MCF 10A (cell line): ENCODE measurements at regions not wholly inside any gene's neighbourhood (a gene's known extent, or its start where the extent isn't known, plus 50 kb on each side); places are given as distances from the start of the nearest gene placed in this dataset.

ENCODE experiments used
- BruUV-seq: library from RNA; stranded (reverse); fragments of 400-500 nt; replicated peaks from 2 replicates; lab custom pipeline; 2021; lab: Mats Ljungman, UMichigan
- CTCF ChIA-PET: fragments of 300-600 bp; sonication (Branson Sonifier 250); formaldehyde crosslinking; extraction: SDS; loops from one replicate; lab custom pipeline; 2021; ENCODE audit warnings: antibody characterized with exemption, inconsistent platforms; lab: Yijun Ruan, JAX
- POLR2A ChIA-PET: fragments of 300-600, 350-650 bp; sonication (Branson Sonifier 250); formaldehyde crosslinking; extraction: SDS; loops from one replicate; lab custom pipeline; 2020; ENCODE audit warnings: antibody characterized with exemption, inconsistent platforms; lab: Yijun Ruan, JAX
- DNase-seq: peaks from one replicate; pipeline ENCODE4 v3.0.0-alpha.2; 2018; ENCODE audit not compliant: unreplicated experiment
- H3K27ac Mint-ChIP-seq: one replicate; pipeline ENCODE4 v1.8.0; 2022; ENCODE audit warnings: mild to moderate bottlenecking, low read depth, mixed read lengths; ENCODE audit not compliant: unreplicated experiment
- H3K27me3 Mint-ChIP-seq: one replicate; pipeline ENCODE4 v1.8.0; 2022; ENCODE audit warnings: mixed read lengths; ENCODE audit not compliant: insufficient read depth, unreplicated experiment
- H3K36me3 Mint-ChIP-seq: one replicate; pipeline ENCODE4 v1.8.0; 2022; ENCODE audit warnings: mild to moderate bottlenecking, moderate library complexity, mixed read lengths; ENCODE audit not compliant: insufficient read depth, unreplicated experiment
- H3K4me1 Mint-ChIP-seq: one replicate; pipeline ENCODE4 v1.8.0; 2022; ENCODE audit warnings: mixed read lengths; ENCODE audit not compliant: insufficient read depth, unreplicated experiment
- H3K4me3 Mint-ChIP-seq: one replicate; pipeline ENCODE4 v1.8.0; 2022; ENCODE audit warnings: mild to moderate bottlenecking, moderate library complexity, mixed read lengths; ENCODE audit not compliant: unreplicated experiment
- H3K9me3 Mint-ChIP-seq: one replicate; pipeline ENCODE4 v1.8.0; 2022; ENCODE audit warnings: mixed read lengths; ENCODE audit not compliant: unreplicated experiment
- intact Hi-C: fragments of 100-400 bp; cut with micrococcal nuclease; formaldehyde crosslinking; loops from 2 replicates; pipeline ENCODE4 v1.14.1; 2022
- TF ChIP-seq, protein P1 (sequence below): fragments of 200-600 bp; IDR thresholded peaks from one replicate; pipeline ENCODE4 v1.8.0; 2022; ENCODE audit warnings: antibody characterized with exemption, mild to moderate bottlenecking; ENCODE audit not compliant: unreplicated experiment

DNA sequence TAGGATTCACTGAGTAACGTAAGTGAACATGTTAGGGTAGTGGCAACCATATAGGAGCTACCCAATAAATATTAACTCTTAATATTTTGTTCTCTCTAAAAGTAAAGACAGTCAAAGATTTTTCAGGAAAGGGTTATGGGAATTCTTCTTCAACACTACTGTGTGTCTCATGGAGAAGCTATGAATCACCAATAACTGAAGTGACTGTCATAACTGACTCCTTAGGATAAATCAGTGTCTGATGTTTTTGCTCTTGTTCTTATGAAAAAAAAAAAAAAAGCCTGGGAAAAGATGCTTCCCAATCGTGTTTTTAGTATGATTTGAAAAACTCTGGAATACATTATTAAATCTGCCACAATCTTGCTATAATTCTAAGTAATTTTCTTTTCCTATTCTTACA is 111.2 kb upstream of the CEP126 start:
- no TSS peak for BruUV-seq
- POLR2A ChIA-PET: interaction anchor here (0.7 to 1.5 kb wide), 2 partner anchors 14 to 49 kb away, joined by 3 to 4 read pairs; no protein-coding TSS in a partner anchor
- no peaks in the 10 kb centered on the region for H3K36me3 Mint-ChIP-seq

DNA sequence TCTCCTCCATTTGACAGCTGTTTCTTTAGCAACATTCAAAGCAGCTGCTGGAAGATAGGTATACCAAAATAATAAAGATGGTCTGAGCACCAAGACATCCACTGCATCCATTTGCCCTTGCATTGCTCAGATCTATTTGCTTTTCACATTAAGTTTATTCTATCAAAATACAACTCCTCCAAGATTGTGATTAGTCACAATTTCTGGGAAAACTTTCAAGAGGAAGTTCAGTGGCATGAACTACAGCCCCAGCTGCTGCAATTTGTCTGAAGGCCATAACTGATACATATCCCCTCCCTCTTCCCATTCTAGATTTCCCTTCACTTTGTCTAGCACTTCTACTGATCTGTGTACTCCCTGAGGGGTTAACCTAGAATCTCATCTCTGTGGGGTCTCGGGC is 117.5 kb upstream of the CEP126 start:
- intact Hi-C loops: no loop called here
- BruUV-seq: no TSS peak
- peaks cover 8% of the 10 kb centered on the region for H3K9me3 Mint-ChIP-seq
- ChIA-PET CTCF (no interaction called here), POLR2A (interaction anchor here (0.6 kb wide), 1 partner anchor 232 kb away, joined by 3 read pairs; no protein-coding TSS in a partner anchor)
- TF ChIP-seq, protein P1, sequence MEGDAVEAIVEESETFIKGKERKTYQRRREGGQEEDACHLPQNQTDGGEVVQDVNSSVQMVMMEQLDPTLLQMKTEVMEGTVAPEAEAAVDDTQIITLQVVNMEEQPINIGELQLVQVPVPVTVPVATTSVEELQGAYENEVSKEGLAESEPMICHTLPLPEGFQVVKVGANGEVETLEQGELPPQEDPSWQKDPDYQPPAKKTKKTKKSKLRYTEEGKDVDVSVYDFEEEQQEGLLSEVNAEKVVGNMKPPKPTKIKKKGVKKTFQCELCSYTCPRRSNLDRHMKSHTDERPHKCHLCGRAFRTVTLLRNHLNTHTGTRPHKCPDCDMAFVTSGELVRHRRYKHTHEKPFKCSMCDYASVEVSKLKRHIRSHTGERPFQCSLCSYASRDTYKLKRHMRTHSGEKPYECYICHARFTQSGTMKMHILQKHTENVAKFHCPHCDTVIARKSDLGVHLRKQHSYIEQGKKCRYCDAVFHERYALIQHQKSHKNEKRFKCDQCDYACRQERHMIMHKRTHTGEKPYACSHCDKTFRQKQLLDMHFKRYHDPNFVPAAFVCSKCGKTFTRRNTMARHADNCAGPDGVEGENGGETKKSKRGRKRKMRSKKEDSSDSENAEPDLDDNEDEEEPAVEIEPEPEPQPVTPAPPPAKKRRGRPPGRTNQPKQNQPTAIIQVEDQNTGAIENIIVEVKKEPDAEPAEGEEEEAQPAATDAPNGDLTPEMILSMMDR: no peak
- H3K4me1 Mint-ChIP-seq: peaks cover 7% of the 10 kb centered on the region
- DNase-seq: peak; percentile 8
- H3K4me3 Mint-ChIP-seq: no peak overlapping the region
- H3K36me3 Mint-ChIP-seq: no peaks in the 10 kb centered on the region
- no peak overlapping the region for H3K27ac Mint-ChIP-seq
- H3K27me3 Mint-ChIP-seq: no peaks in the 10 kb centered on the region

More for the DNA sequence above, 111.2 kb upstream of the CEP126 start:
- Mint-ChIP-seq H3K4me3 (no peak overlapping the region), H3K27ac (no peak overlapping the region), H3K4me1 (no peaks in the 10 kb centered on the region), H3K27me3 (no peaks in the 10 kb centered on the region), H3K9me3 (no peaks in the 10 kb centered on the region)
- CTCF ChIA-PET: no interaction called here
- no peak for DNase-seq
- TF ChIP-seq, protein P1: no peak
- intact Hi-C loops: no loop called here

DNA sequence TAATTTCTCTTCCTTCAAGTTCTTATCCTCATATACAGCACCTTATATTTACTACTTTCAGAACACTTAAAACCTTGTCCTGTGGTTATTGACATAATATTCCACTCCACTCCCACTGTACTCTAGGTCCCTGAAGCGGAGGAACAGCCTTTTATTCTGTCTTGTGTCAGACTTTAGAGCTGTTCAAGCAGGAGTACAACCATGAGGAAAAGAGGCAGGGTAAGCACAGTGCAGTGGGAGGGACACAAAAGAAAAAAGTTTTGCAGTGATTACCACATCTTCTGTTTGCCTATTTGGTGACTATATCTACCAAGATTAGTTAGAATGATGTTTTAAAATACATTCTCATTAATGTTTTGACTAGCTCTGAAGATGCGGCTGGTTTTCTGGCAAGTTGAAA is 122.0 kb upstream of the CEP126 start:
- DNase-seq: no peak
- H3K27me3 Mint-ChIP-seq: no peaks in the 10 kb centered on the region
- peaks cover 6% of the 10 kb centered on the region for H3K4me1 Mint-ChIP-seq
- H3K36me3 Mint-ChIP-seq: peaks cover 6% of the 10 kb centered on the region
- POLR2A ChIA-PET: no interaction called here
- no TSS peak for BruUV-seq
- CTCF ChIA-PET: interaction anchor here (0.6 to 0.7 kb wide), 3 partner anchors 301 to 743 kb away, joined by 3 to 5 read pairs (median 4); no protein-coding TSS in a partner anchor
- TF ChIP-seq, protein P1: no peak
- intact Hi-C loops: no loop called here
- no peak overlapping the region for H3K27ac Mint-ChIP-seq
- H3K9me3 Mint-ChIP-seq: peaks cover 8% of the 10 kb centered on the region
- H3K4me3 Mint-ChIP-seq: no peak overlapping the region

DNA sequence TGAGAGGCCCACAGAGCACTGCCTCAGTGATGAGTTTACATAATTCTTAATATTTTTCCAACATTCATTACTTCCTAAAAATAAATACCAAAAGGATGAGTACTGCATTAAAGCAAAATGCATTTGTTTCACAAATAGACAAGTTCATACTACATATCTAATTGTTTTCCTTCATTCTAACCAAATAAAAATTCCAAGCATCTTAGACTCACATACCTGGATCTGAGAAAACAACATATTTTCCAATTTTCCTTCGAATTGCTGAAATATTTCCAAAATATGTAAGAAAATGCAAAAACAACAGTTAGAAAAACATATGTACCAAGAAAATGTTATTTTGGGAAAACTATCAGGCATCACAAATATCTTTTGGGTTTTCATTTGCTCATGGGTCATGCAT is 127.9 kb upstream of the CEP126 start:
- POLR2A ChIA-PET: no interaction called here
- CTCF ChIA-PET: interaction anchor here (0.5 kb wide), 1 partner anchor 31 kb away, joined by 3 read pairs; no protein-coding TSS in a partner anchor
- peaks cover 6% of the 10 kb centered on the region for H3K36me3 Mint-ChIP-seq
- intact Hi-C loops: no loop called here
- no peak for DNase-seq
- no peaks in the 10 kb centered on the region for H3K27me3 Mint-ChIP-seq
- peaks cover 11% of the 10 kb centered on the region for H3K9me3 Mint-ChIP-seq
- H3K4me1 Mint-ChIP-seq: no peaks in the 10 kb centered on the region
- no TSS peak for BruUV-seq
- H3K4me3 Mint-ChIP-seq: no peak overlapping the region
- no peak overlapping the region for H3K27ac Mint-ChIP-seq
- TF ChIP-seq, protein P1: no peak
